Kidney (tissue), 13 donors: ENCODE measurements at regions not wholly inside any gene's neighbourhood (a gene's known extent, or its start where the extent isn't known, plus 50 kb on each side); places are given as distances from the start of the nearest gene placed in this dataset.

Source experiments
- DNase-seq, 5 donors: peaks; one replicate each; pipeline ENCODE4 v3.0.0-alpha.2; 2013 to 2020
- FAIRE-seq: peaks from 2 replicates; lab custom pipeline; 2012; peaks lifted over from hg19 to GRCh38; lab: Jason Lieb, UNC
- H3K27ac ChIP-seq, 2 donors: one replicate each; pipeline ENCODE4 v1.7.0; 2013; ENCODE audit warnings: low read depth in 2 of 2, low read length in 2 of 2, inconsistent platforms in 1 of 2
- H3K27me3 ChIP-seq: one replicate; pipeline ENCODE4 v1.7.1; 2013; ENCODE audit warnings: low read length, inconsistent platforms; ENCODE audit not compliant: control insufficient read depth, insufficient read depth
- H3K36me3 ChIP-seq, 3 donors: one replicate each; pipeline versions ENCODE4 v1.7.0 to v1.7.1; 2013; ENCODE audit warnings: low read length in 3 of 3, control low read depth in 1 of 3, inconsistent platforms in 1 of 3; ENCODE audit not compliant: insufficient read depth in 3 of 3, control insufficient read depth in 2 of 3
- H3K4me1 ChIP-seq, 3 donors: one replicate each; pipeline versions ENCODE4 v1.7.0 to v1.7.1; 2013; ENCODE audit warnings: low read length in 3 of 3, inconsistent platforms in 1 of 3, low read depth in 1 of 3; ENCODE audit not compliant: control insufficient read depth in 2 of 3, insufficient read depth in 2 of 3
- H3K4me3 ChIP-seq, 3 donors: one replicate each; pipeline versions ENCODE4 v1.7.0 to v1.8.1; 2013; ENCODE audit warnings: low read length in 3 of 3, control low read depth in 1 of 3, inconsistent platforms in 1 of 3
- H3K9ac ChIP-seq, 3 donors: one replicate each; pipeline versions ENCODE4 v1.7.0 to v1.7.1; 2013; ENCODE audit warnings: low read length in 3 of 3, control low read depth in 1 of 3, inconsistent platforms in 1 of 3
- H3K9me3 ChIP-seq, 3 donors: one replicate each; pipeline versions ENCODE4 v1.7.0 to v1.7.1; 2013; ENCODE audit warnings: low read length in 3 of 3, control low read depth in 1 of 3, inconsistent platforms in 1 of 3; ENCODE audit not compliant: control insufficient read depth in 2 of 3, insufficient read depth in 1 of 3
- CTCF ChIP-seq: IDR thresholded peaks from 3 replicates; pipeline ENCODE4 v1.5.1; 2012; ENCODE audit warnings: mild to moderate bottlenecking, moderate library complexity, borderline replicate concordance; ENCODE audit not compliant: insufficient read depth; ENCODE audit errors: extremely low read depth
- intact Hi-C: fragments of 100-400 bp; cut with DNase I; formaldehyde crosslinking; loops from one replicate; pipeline ENCODE4 v1.11.1; 2022
- donor health status: control.
- donor health status: control.
- donor health status: control.
- donor health status: control.
- donor health status: control.
- donor health status: DM: yes; HTN: yes; CAD: no.
- donor health status: Normal renal cell carcinoma (clear cell type).

GRCh38 chr22:23382428-23383218 is 197.5 kb downstream of the IGLL1 start:
- TF ChIP-seq CTCF, result no peak
- no peak overlapping the region for H3K9ac ChIP-seq
- no peak overlapping the region for H3K4me3 ChIP-seq
- FAIRE-seq, result no peak
- peaks cover 0 to 2% (median 0%) of the 10 kb centered on the region in 3 donors for H3K4me1 ChIP-seq
- H3K27me3 ChIP-seq, result no peaks in the 10 kb centered on the region
- no peak for DNase-seq
- intact Hi-C loops, result loop anchor here (10.0 kb wide), 2 partner anchors 68 to 208 kb away; no protein-coding TSS in a partner anchor
- no peaks in the 10 kb centered on the region for H3K9me3 ChIP-seq
- H3K27ac ChIP-seq, result no peak overlapping the region
- no peaks in the 10 kb centered on the region for H3K36me3 ChIP-seq

- Histone ChIP-seq H3K9ac (no peak overlapping the region), H3K4me1 (peaks cover 0 to 2% (median 0%) of the 10 kb centered on the region in 3 donors), H3K27ac (no peak overlapping the region), H3K9me3 (no peaks in the 10 kb centered on the region), H3K36me3 (no peaks in the 10 kb centered on the region), H3K27me3 (no peaks in the 10 kb centered on the region), H3K4me3 (no peak overlapping the region)
- intact Hi-C loops, result loop anchor here (10.0 kb wide), 2 partner anchors 67 to 207 kb away; no protein-coding TSS in a partner anchor
- TF ChIP-seq CTCF, result no peak
- no peak for FAIRE-seq
- no peak for DNase-seq
These were observed 198.2 kb downstream of the IGLL1 start for GRCh38 chr22:23381661-23382427.

GRCh38 chr22:23380911-23381310 is 199.2 kb downstream of the IGLL1 start:
- H3K9ac ChIP-seq, result no peak overlapping the region
- intact Hi-C loops, result loop anchor here (10.0 kb wide), 2 partner anchors 66 to 206 kb away; no protein-coding TSS in a partner anchor
- no peak overlapping the region for H3K4me3 ChIP-seq
- H3K9me3 ChIP-seq, result no peaks in the 10 kb centered on the region
- peaks cover 0 to 2% (median 0%) of the 10 kb centered on the region in 3 donors for H3K4me1 ChIP-seq
- FAIRE-seq, result no peak
- H3K27me3 ChIP-seq, result no peaks in the 10 kb centered on the region
- TF ChIP-seq CTCF, result no peak
- DNase-seq, result no peak
- H3K36me3 ChIP-seq, result no peaks in the 10 kb centered on the region
- H3K27ac ChIP-seq, result no peak overlapping the region
